Pancreas (tissue), 10 donors: ENCODE measurements at regions not wholly inside any gene's neighbourhood (a gene's known extent, or its start where the extent isn't known, plus 50 kb on each side); places are given as distances from the start of the nearest gene placed in this dataset.

Experiments used
- ATAC-seq, 4 donors: fragments of 200-7000 bp; cut with Tn5 transposase; one replicate each; pipeline versions ENCODE4 v1.8.0 to v1.9.1; 2020; ENCODE audit warnings: mild to moderate bottlenecking in 4 of 4, moderate library complexity in 4 of 4
- DNase-seq, 6 donors: peaks; one replicate each; pipeline ENCODE4 v3.0.0-alpha.2; 2020
- FAIRE-seq: peaks from 2 replicates; lab custom pipeline; 2012; peaks lifted over from hg19 to GRCh38; lab: Jason Lieb, UNC
- H3K27ac ChIP-seq, 4 donors: fragments of 200-600 bp; sonication (generic); 1 replicate in 3 of 4; 2 replicates in 1 of 4; pipeline versions ENCODE4 v1.5.0 to v1.8.0; 2020
- H3K27me3 ChIP-seq, 4 donors: fragments of 200-600 bp; one replicate each; pipeline ENCODE4 v1.8.0; 2021
- H3K36me3 ChIP-seq, 3 donors: fragments of 200-600 bp; sonication (generic) in 1 of 3; one replicate each; pipeline versions ENCODE4 v1.5.0 to v1.8.0; 2020 to 2021
- H3K4me1 ChIP-seq, 3 donors: fragments of 200-600 bp; one replicate each; pipeline ENCODE4 v1.8.0; 2021
- H3K4me3 ChIP-seq, 4 donors: fragments of 200-600 bp; sonication (generic) in 2 of 4; one replicate each; pipeline versions ENCODE4 v1.5.0 to v1.8.0; 2020 to 2021
- H3K9me3 ChIP-seq, 4 donors: fragments of 200-600 bp; one replicate each; pipeline ENCODE4 v1.8.0; 2021
- WGBS, 2 donors: extraction: QIAGEN DNeasy Blood & Tissue Kit; methylation state at CpG; one replicate each; pipeline ENCODE4 v1.1.7; 2013; 5-methylcytosine and 5-hydroxymethylcytosine counted together
- intact Hi-C, 3 donors: fragments of 100-400 bp; cut with DNase I; formaldehyde crosslinking; loops; one replicate each; pipeline versions ENCODE4 v1.11.1 to v1.14.2; 2022
- TF ChIP-seq, protein P1 (sequence below), 4 donors: fragments of 200-600 bp; sonication (generic) in 3 of 4; IDR thresholded peaks; one replicate each; pipeline versions ENCODE4 v1.5.0 to v1.8.0; 2021; ENCODE audit warnings: antibody characterized with exemption in 4 of 4
- donor health status: healthy with polysubstance abuse.
- donor health status: DM: no; HTN: no; CAD: no; lungs with moderate emphysema.
- donor health status: DM: no; HTN: no; CAD: no.
- donor health status: control.
- donor health status: control.
- donor health status: Bipolar disorder and iron deficiency.
- donor health status: DM: yes; HTN: yes; CAD: no.
- donor health status: DM: no; HTN: no; CAD: no.
- donor health status: DM: no; HTN: no; CAD: no.
- donor health status: DM: yes; HTN: yes; CAD: no.

DNA sequence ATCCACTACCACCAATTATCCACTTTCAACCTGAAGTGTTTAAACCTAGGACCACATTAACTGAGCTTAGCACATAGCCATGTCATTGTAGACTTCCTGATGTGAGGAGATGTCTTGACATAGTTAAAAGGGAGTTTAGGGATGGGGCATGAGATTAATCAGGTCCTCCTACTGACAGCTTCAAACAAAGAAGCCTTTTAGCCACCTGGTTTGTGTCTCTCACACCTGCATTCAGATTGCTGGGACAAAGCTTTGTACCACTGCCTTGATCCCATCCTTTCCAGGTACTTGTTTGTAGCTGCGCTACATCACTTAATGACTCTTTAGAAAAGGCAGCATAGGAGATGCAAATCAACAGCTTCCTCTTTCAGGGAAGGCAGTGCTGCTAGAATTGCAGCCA is 340.7 kb upstream of the DDHD1 start:
- Histone ChIP-seq H3K4me3 (no peak overlapping the region), H3K27me3 (no peaks in the 10 kb centered on the region), H3K36me3 (no peaks in the 10 kb centered on the region), H3K9me3 (no peaks in the 10 kb centered on the region), H3K27ac (no peak overlapping the region), H3K4me1 (no peaks in the 10 kb centered on the region)
- TF ChIP-seq, protein P1, sequence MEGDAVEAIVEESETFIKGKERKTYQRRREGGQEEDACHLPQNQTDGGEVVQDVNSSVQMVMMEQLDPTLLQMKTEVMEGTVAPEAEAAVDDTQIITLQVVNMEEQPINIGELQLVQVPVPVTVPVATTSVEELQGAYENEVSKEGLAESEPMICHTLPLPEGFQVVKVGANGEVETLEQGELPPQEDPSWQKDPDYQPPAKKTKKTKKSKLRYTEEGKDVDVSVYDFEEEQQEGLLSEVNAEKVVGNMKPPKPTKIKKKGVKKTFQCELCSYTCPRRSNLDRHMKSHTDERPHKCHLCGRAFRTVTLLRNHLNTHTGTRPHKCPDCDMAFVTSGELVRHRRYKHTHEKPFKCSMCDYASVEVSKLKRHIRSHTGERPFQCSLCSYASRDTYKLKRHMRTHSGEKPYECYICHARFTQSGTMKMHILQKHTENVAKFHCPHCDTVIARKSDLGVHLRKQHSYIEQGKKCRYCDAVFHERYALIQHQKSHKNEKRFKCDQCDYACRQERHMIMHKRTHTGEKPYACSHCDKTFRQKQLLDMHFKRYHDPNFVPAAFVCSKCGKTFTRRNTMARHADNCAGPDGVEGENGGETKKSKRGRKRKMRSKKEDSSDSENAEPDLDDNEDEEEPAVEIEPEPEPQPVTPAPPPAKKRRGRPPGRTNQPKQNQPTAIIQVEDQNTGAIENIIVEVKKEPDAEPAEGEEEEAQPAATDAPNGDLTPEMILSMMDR (IDR thresholded peaks at IDR 0.05) = no peak
- intact Hi-C loops = no loop called here
- FAIRE-seq = no peak
- no peak for ATAC-seq
- 89 to 91% methylated on average over 1 of the region's 1 CpG for WGBS, 2 donors
- no peak for DNase-seq

DNA sequence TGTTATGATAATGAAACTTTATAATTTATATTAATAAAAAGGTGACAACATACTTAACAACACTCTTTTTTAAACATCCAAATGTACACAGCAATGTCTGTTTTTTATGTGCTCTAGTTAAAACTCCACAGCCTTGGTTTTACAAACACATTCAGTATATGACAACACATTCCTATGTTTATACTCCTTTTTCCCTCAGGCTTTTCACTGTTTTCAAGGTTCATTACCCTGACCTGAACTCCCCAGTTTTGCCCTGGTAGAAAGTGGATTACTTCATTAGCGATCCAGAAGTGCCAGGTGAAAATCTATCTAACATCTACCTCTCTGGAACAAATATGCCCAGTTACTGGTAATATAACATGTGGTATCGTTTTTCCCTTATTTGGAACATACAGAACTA is 340.2 kb upstream of the DDHD1 start:
- Histone ChIP-seq H3K9me3 (no peaks in the 10 kb centered on the region), H3K27me3 (no peaks in the 10 kb centered on the region), H3K4me1 (no peaks in the 10 kb centered on the region), H3K4me3 (no peak overlapping the region), H3K36me3 (no peaks in the 10 kb centered on the region), H3K27ac (no peak overlapping the region)
- TF ChIP-seq, protein P1 (IDR thresholded peaks at IDR 0.05) = no peak
- intact Hi-C loops = no loop called here
- ATAC-seq = no peak
- no peak for DNase-seq
- no peak for FAIRE-seq
- WGBS, 2 donors = 48 to 61% methylated on average over 2 of the region's 2 CpGs

DNA sequence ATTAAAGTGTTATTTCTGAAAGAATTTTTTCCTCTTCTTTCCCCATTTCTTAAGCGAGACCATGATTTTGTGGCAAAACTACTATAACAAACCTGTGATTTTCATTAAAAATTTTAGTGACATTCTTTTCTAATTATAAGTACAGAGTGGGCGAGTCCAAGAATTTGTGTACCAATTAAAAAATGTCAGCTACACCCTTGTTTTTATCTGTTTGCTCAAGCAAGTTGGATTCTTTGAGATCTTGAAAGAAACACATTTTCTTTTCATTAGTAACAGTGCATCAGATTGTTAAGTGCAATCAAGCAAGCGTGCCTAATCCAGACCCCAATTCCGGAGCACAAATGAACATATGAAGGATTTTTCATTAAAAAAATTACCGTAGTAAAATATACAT is 338.8 kb upstream of the DDHD1 start:
- H3K4me3 ChIP-seq = no peak overlapping the region
- FAIRE-seq (no peak), DNase-seq (no peak), ATAC-seq (no peak)
- no peak overlapping the region for H3K27ac ChIP-seq
- no peaks in the 10 kb centered on the region for H3K27me3 ChIP-seq
- no peaks in the 10 kb centered on the region for H3K4me1 ChIP-seq
- intact Hi-C loops = no loop called here
- no peaks in the 10 kb centered on the region for H3K9me3 ChIP-seq
- no peaks in the 10 kb centered on the region for H3K36me3 ChIP-seq
- 66 to 82% methylated on average over 5 of the region's 5 CpGs for WGBS, 2 donors
- TF ChIP-seq, protein P1 (IDR thresholded peaks at IDR 0.05) = no peak

DNA sequence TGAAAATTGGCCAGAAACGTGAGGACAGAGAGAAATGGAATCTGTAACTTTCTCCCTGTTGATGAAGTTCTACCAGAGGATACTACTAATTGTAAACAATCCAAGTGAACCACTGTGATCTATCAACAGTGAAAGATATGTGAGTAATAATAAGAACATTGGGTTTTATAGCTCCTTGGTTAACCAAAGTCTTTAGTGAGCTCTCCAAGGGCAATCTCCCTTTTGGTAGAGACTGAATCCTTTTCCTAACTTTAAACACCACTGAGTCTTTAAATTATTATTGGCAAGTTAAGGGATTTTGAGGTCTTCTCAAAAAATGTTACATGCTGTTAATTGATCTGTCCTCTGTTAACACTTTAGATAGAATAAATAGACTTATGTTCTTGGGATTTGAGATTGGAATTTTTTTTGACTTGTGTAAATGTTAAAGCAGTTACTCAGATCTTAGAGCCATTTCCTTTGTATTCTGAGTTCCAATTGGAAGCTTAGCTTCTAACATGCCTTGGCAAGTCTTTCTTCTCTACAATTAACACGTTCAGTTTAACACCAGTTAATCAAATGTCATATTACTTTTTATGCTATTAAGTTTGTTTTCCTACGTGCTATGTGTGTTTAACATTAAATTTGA is 338.2 kb upstream of the DDHD1 start:
- H3K27ac ChIP-seq = no peak overlapping the region
- H3K36me3 ChIP-seq = no peaks in the 10 kb centered on the region
- DNase-seq (no peak), FAIRE-seq (no peak), ATAC-seq (no peak)
- intact Hi-C loops = no loop called here
- H3K4me3 ChIP-seq = no peak overlapping the region
- H3K27me3 ChIP-seq = no peaks in the 10 kb centered on the region
- 40 to 48% methylated on average over 3 of the region's 3 CpGs for WGBS, 2 donors
- no peaks in the 10 kb centered on the region for H3K4me1 ChIP-seq
- no peaks in the 10 kb centered on the region for H3K9me3 ChIP-seq
- TF ChIP-seq, protein P1 (IDR thresholded peaks at IDR 0.05) = no peak

DNA sequence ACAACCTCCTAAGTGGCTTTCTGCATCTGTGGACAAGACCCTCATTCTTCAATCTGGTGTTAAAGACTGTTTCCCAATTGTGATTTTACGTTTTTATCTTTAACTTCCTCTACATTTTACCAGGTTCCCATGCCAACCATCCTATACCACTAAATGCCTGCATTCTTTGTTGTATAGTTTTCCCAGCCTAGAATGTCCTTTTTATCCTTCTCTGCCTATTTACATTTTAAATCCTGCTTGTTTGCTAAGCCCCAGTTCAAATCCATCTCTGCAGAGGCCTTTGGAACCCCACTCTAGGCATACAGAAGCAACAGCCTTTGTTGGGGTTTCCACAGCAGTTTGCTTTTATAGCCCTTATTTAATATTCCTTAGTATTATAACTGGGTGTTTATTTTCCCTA is 325.1 kb upstream of the DDHD1 start:
- TF ChIP-seq, protein P1 (IDR thresholded peaks at IDR 0.05) = no peak
- no peaks in the 10 kb centered on the region for H3K4me1 ChIP-seq
- H3K36me3 ChIP-seq = no peaks in the 10 kb centered on the region
- DNase-seq = no peak
- intact Hi-C loops = no loop called here
- no peaks in the 10 kb centered on the region for H3K9me3 ChIP-seq
- FAIRE-seq = no peak
- no peaks in the 10 kb centered on the region for H3K27me3 ChIP-seq
- ATAC-seq = no peak
- 32 to 50% methylated on average over 1 of the region's 1 CpG for WGBS, 2 donors
- no peak overlapping the region for H3K27ac ChIP-seq
- no peak overlapping the region for H3K4me3 ChIP-seq
